WTC11 (cell line): ENCODE measurements at regions not wholly inside any gene's neighbourhood (a gene's known extent, or its start where the extent isn't known, plus 50 kb on each side); places are given as distances from the start of the nearest gene placed in this dataset.

Source experiments
- FOXK1 ChIP-seq: sonication (generic); formaldehyde crosslinking; IDR thresholded peaks from 2 replicates; pipeline ENCODE4 v1.8.0; 2022; ENCODE audit warnings: mild to moderate bottlenecking, moderate library complexity, missing genetic modification reagents
- MYBL2 ChIP-seq: sonication (generic); formaldehyde crosslinking; IDR thresholded peaks from 2 replicates; pipeline ENCODE4 v1.8.1; 2023; ENCODE audit warnings: mild to moderate bottlenecking, moderate library complexity, missing genetic modification reagents
- NR2C2 ChIP-seq: sonication (generic); formaldehyde crosslinking; IDR thresholded peaks from 2 replicates; pipeline ENCODE4 v1.8.0; 2022; ENCODE audit warnings: mild to moderate bottlenecking, missing genetic modification reagents
- TEAD4 ChIP-seq: sonication (generic); formaldehyde crosslinking; IDR thresholded peaks from 2 replicates; pipeline ENCODE4 v1.8.0; 2022; ENCODE audit warnings: mild to moderate bottlenecking, missing genetic modification reagents
- TF ChIP-seq, protein P1 (sequence below): fragments of 200-600 bp; IDR thresholded peaks from 2 replicates; pipeline ENCODE4 v1.8.0; 2022; ENCODE audit warnings: antibody characterized with exemption
- TF ChIP-seq, protein P2 (sequence below): sonication (generic); formaldehyde crosslinking; IDR thresholded peaks from 2 replicates; pipeline ENCODE4 v1.8.0; 2022; ENCODE audit warnings: mild to moderate bottlenecking, missing genetic modification reagents
- TF ChIP-seq, protein P3 (sequence below): sonication (generic); formaldehyde crosslinking; IDR thresholded peaks from 2 replicates; pipeline ENCODE4 v1.8.1; 2023; ENCODE audit warnings: mild to moderate bottlenecking, missing genetic modification reagents
- TF ChIP-seq, protein P4 (sequence below): sonication (generic); formaldehyde crosslinking; IDR thresholded peaks from 2 replicates; pipeline ENCODE4 v1.8.0; 2022; ENCODE audit warnings: mild to moderate bottlenecking, missing genetic modification reagents
- TF ChIP-seq, protein P5 (sequence below): sonication (generic); formaldehyde crosslinking; IDR thresholded peaks from 2 replicates; pipeline ENCODE4 v1.8.1; 2022; ENCODE audit warnings: mild to moderate bottlenecking, moderate library complexity, missing genetic modification reagents

DNA sequence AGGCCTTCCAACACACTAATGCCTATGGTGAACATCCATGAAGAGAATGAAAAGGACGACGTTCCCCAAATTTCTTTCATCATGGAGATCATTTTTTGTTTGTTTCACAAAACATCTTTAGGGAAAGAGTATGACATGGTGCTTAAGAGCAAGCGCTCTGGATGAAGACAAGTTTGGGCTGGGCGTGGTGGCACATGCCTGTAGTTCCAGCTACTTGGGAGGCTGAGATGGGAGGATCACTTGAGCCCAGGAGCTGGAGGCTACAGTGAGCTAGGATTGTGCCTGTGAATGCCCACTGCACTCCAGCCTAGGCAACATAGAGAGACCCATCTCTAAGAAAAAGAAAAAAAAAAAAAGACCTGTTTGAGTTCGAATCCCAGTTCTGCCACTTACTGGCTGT is 253.1 kb downstream of the PTPRU start:
- TF ChIP-seq TEAD4 (CRISPR knock-in tag) (no peak), FOXK1 (no peak), NR2C2 (CRISPR knock-in tag) (no peak), MYBL2 (CRISPR knock-in tag) (no peak)
- TF ChIP-seq, protein P1, sequence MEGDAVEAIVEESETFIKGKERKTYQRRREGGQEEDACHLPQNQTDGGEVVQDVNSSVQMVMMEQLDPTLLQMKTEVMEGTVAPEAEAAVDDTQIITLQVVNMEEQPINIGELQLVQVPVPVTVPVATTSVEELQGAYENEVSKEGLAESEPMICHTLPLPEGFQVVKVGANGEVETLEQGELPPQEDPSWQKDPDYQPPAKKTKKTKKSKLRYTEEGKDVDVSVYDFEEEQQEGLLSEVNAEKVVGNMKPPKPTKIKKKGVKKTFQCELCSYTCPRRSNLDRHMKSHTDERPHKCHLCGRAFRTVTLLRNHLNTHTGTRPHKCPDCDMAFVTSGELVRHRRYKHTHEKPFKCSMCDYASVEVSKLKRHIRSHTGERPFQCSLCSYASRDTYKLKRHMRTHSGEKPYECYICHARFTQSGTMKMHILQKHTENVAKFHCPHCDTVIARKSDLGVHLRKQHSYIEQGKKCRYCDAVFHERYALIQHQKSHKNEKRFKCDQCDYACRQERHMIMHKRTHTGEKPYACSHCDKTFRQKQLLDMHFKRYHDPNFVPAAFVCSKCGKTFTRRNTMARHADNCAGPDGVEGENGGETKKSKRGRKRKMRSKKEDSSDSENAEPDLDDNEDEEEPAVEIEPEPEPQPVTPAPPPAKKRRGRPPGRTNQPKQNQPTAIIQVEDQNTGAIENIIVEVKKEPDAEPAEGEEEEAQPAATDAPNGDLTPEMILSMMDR, result no peak
- TF ChIP-seq, protein P2, sequence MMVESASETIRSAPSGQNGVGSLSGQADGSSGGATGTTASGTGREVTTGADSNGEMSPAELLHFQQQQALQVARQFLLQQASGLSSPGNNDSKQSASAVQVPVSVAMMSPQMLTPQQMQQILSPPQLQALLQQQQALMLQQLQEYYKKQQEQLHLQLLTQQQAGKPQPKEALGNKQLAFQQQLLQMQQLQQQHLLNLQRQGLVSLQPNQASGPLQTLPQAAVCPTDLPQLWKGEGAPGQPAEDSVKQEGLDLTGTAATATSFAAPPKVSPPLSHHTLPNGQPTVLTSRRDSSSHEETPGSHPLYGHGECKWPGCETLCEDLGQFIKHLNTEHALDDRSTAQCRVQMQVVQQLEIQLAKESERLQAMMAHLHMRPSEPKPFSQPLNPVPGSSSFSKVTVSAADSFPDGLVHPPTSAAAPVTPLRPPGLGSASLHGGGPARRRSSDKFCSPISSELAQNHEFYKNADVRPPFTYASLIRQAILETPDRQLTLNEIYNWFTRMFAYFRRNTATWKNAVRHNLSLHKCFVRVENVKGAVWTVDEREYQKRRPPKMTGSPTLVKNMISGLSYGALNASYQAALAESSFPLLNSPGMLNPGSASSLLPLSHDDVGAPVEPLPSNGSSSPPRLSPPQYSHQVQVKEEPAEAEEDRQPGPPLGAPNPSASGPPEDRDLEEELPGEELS (CRISPR knock-in tag), result no peak
- TF ChIP-seq, protein P3, sequence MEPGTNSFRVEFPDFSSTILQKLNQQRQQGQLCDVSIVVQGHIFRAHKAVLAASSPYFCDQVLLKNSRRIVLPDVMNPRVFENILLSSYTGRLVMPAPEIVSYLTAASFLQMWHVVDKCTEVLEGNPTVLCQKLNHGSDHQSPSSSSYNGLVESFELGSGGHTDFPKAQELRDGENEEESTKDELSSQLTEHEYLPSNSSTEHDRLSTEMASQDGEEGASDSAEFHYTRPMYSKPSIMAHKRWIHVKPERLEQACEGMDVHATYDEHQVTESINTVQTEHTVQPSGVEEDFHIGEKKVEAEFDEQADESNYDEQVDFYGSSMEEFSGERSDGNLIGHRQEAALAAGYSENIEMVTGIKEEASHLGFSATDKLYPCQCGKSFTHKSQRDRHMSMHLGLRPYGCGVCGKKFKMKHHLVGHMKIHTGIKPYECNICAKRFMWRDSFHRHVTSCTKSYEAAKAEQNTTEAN (CRISPR knock-in tag), result no peak
- TF ChIP-seq, protein P4, sequence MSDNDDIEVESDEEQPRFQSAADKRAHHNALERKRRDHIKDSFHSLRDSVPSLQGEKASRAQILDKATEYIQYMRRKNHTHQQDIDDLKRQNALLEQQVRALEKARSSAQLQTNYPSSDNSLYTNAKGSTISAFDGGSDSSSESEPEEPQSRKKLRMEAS, result no peak
- TF ChIP-seq, protein P5, sequence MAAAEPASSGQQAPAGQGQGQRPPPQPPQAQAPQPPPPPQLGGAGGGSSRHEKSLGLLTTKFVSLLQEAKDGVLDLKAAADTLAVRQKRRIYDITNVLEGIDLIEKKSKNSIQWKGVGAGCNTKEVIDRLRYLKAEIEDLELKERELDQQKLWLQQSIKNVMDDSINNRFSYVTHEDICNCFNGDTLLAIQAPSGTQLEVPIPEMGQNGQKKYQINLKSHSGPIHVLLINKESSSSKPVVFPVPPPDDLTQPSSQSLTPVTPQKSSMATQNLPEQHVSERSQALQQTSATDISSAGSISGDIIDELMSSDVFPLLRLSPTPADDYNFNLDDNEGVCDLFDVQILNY (CRISPR knock-in tag), result no peak
